LHCN-M2 (cell line): ENCODE measurements at regions not wholly inside any gene's neighbourhood (a gene's known extent, or its start where the extent isn't known, plus 50 kb on each side); places are given as distances from the start of the nearest gene placed in this dataset.

Source experiments
- DNase-seq: peaks from one replicate; pipeline ENCODE4 v3.0.0-alpha.2; 2012; ENCODE audit warnings: low read depth

DNA sequence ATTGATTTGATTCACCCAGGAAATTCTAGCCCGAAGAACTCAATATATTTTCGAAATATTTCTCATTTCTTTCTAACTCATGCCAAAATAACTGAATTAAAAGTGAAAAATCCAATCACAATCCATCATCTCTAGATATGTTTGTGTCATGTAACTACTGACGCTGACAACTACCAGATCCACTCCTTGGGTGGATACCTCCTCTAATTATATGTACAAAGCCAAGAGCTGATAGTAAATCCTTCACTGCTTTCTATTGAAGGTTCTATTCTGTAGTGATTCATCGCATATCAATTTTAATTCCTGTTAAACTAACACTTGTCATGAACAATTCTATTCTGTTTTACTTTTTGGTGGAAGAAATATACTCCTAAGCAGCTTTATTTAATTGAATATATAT lies 1056.6 kb upstream of the NXPH2 start:
- DNase-seq, result no peak

- DNase-seq, result no peak
These were observed 1054.9 kb upstream of the NXPH2 start for GRCh38 chr2:139835101-139835500.

GRCh38 chr2:139828011-139828410 lies 1047.8 kb upstream of the NXPH2 start:
- no peak for DNase-seq

DNA sequence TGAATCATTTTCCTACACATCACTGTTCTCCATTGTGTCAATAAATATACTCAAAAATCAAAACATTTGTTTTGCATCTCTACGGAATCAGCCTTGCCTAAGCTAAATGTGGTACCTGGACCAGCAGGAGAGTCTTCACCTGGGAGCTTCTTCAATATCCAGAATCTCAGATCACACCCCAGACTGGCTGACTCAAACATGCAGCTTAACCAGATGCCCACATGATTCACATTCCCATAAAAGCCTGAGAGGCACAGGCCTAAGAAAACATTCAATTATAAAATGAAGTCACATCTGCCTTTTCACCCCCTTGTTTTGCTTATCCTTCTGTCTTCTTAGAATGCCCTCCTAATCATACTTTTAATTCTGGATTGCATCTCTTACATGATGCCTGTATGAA lies 1045.5 kb upstream of the NXPH2 start:
- no peak for DNase-seq

GRCh38 chr2:139819273-139819796 lies 1039.1 kb upstream of the NXPH2 start:
- no peak for DNase-seq

DNA sequence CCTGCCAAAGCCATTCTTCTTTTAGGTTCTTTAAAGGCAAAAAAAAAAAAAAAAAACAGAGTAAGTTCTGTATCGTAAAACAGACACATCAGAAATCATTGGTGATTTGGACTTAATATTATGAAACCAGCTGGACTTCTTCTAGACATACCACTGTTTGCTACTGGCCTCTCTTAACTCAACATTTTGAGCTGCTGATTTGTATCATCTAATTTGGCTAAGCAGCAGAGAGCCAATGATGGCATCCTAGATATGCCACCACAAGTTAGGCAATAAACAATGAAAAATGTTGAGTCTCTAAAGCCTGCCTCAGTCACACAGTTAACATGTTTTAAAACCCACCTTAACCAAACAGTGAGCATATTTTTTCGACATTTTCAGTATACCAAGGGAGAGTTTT lies 1034.3 kb upstream of the NXPH2 start:
- no peak for DNase-seq

GRCh38 chr2:139813340-139813739 lies 1033.2 kb upstream of the NXPH2 start:
- DNase-seq, result no peak

DNA sequence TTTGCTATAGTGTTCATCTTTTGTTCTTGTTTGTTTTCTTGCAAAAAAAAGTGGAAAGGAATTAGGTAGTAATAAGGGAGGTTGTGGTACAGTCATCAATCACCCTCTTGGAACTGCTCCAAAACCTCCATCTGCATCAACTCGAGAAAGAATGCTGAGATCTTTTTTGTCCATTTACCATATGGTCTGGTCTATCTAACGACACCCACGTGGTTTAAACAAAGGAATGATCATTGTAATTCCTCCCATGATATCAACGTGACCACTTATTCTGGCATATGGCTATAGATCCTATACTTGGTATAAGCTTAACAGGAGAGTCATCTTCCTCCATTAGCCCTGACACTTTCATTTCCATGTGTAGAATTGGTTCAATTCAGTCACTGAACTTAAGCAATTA lies 1025.3 kb upstream of the NXPH2 start:
- no peak for DNase-seq

DNA sequence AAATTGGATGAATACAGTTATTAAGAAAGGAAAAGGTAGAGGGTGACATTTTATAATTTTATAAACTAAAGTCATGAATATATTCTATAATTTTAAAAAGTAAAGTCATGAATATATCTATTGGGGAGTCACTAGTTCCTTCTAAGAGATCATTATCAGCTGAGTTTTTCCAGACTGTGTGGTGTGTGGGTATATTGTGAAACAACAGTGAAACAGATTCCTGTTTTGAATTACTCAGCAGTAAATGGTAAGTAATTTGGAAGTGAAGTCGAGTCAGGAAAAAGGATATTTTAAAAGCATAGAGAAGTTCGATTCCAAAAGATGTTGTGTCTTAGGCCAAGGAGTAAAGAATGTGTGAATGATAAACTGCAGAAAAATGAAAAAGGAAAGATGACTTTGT lies 1018.2 kb upstream of the NXPH2 start:
- no peak for DNase-seq

- DNase-seq, result peak; percentile 1
These were observed 1010.9 kb upstream of the NXPH2 start for GRCh38 chr2:139790807-139791752.

- no peak for DNase-seq
These were observed 1009.9 kb upstream of the NXPH2 start for GRCh38 chr2:139790136-139790535.

- no peak for DNase-seq
These were observed 998.5 kb upstream of the NXPH2 start for GRCh38 chr2:139778732-139779131.

GRCh38 chr2:139773720-139774277 lies 993.6 kb upstream of the NXPH2 start:
- no peak for DNase-seq

DNA sequence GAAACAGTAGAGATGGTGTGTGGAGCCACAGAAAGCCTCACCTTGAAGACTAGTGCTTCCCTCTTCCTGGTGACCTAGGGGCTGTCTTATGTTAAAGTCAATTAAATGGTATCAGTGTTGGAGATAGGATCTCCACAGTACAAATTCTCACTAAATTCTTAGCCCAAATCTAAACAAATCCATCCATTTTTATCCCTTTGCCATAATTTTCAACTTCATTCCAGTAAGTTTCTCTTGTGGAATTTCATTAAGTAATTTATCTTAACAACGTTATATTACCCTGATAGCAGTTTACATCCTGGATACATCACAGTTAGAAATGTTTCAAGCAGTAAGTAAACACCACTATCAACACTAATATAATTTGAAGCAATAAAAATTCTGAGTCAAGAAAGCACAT lies 989.4 kb upstream of the NXPH2 start:
- DNase-seq, result no peak

DNA sequence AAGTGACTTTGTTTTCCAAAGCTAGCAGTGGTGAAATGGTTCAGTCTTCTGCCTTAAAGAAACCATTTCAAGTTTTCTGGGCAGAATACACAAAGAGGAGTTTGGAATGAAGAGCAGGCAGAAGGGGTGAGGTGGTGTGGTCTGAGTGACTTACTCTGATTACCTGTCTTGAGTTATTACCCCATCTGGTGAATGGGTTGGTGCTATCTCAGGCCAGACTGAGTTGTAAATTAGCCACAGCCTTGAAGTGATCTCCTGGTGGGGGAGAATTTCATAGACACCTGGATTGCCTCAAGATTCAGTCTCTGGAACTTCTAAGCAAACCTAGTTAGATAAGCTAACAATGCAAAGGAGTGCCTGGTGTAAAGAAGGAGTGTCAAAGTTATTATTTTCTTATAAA lies 983.5 kb upstream of the NXPH2 start:
- DNase-seq, result no peak

GRCh38 chr2:139759000-139759505 lies 978.9 kb upstream of the NXPH2 start:
- no peak for DNase-seq

DNA sequence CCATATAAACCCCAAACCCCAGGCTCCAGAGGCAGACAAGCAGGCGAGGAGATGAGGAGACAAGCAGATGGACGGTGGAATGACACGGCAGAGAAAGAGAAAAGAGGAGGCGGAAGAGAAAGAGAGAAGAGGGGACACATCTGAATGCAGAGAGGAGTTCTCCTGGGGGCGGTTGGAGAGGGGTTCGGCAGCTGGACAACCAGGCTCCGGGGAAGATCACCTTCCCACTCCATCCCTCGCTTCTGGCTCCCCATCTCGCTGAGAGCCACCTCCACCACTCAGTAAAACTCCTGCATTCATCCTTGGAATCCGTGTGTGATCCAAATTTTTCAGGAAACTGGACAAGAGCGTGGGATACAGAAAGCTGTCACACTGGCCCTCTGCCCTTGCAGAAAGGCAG lies 966.7 kb upstream of the NXPH2 start:
- no peak for DNase-seq

GRCh38 chr2:139744273-139744672 lies 964.1 kb upstream of the NXPH2 start:
- no peak for DNase-seq

DNA sequence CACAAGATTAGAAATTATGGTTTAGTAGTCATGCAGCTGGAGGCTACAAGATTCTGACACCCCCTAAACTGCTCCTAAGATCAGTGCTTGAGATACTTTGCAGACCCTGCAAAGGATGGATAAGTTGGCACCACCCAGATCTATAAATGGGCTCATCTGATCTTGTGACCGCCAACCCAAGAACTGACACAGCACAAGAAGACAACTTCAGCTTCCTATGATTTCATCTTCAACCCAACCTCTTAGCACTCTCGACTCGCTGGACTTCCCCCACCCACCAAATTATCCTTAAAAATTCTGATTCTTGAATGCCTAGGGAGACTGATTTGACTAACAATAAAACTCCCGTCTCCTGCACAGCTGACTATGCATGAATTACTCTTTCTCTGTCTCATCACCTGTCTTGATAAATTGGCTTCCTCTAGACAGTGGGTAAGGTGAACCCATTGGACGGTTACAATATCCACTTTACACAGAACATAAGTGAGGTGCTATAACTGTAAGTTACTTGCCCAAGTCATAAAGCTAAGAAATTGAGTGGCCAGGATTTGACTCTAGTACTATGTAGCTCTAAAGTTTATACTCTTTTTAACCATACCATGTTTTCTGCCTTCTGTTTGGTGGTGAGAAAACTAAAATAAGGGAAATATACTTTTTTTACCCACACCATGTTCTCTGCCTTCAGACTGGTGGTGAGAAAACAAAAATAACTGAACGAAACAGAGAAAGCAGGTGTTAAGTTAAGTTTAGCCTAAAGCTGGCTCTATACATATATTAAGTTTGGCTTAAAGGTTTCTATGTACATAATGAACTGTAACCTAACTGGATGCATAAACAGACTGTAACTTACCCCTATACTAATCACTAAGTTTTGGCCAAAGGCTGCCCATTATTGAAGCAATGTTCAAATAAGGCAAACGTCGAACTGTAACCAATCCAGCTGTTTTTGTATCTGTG lies 962.3 kb upstream of the NXPH2 start:
- no peak for DNase-seq

DNA sequence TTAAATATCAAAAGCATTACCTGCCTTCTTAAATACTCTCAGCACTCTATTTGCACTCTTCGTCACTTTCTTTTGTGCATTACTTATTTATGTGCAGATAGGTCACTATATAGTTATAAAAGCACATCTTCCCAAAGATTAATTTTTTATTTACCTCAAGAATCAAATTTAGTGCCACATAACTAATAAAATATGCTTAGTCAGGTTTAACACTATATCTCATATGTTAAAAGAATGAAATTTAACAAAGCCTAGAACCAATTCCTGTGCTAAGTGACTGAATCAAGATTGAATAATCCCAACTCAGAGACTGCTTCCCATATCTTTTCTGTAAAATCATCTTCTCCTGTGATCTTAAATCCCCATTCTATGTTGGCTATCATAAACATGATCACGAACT lies 957.5 kb upstream of the NXPH2 start:
- no peak for DNase-seq

DNA sequence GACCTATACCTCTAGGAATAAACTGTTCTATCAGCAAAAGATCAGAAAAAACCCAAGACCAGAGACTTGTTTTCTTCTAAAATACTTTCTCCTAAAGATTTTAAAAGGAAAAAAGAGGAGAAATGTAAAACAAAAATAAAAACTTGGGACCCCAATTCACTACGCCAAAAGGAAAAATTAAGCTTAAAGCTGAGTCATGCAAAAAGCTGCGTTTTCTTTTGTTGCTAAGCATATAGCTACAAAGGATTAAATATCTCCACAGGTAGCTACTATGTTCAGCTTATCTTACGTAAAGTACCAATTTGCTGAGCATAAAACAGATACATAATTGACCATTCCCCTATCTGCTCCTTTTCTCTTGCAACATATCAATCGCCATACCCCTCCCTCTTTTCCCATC lies 950.0 kb upstream of the NXPH2 start:
- no peak for DNase-seq
